Erythroblast (primary cell): ENCODE measurements at regions not wholly inside any gene's neighbourhood (a gene's known extent, or its start where the extent isn't known, plus 50 kb on each side); places are given as distances from the start of the nearest gene placed in this dataset.

Source experiments
- GATA1 ChIP-seq: IDR thresholded peaks from 2 replicates; pipeline ENCODE4 v1.6.1; 2011; ENCODE audit warnings: low read depth, mild to moderate bottlenecking, control low read depth, low read length, moderate library complexity
- POLR2A ChIP-seq: IDR thresholded peaks from 2 replicates; pipeline ENCODE4 v1.6.1; 2011; ENCODE audit warnings: mild to moderate bottlenecking, low read length

GRCh38 chr13:105940882-105941281 lies 594.6 kb downstream of the EFNB2 start:
- TF ChIP-seq POLR2A: no peak
- no peak for TF ChIP-seq GATA1
